ENCODE measurements at regions not wholly inside any gene's neighbourhood (a gene's known extent, or its start where the extent isn't known, plus 50 kb on each side); places are given as distances from the start of the nearest gene placed in this dataset.
"Not testable (repeated sequence)": the region's sequence is repeated elsewhere in the genome, so short reads cannot be mapped to it uniquely, and the experiment has no call there.

DNA sequence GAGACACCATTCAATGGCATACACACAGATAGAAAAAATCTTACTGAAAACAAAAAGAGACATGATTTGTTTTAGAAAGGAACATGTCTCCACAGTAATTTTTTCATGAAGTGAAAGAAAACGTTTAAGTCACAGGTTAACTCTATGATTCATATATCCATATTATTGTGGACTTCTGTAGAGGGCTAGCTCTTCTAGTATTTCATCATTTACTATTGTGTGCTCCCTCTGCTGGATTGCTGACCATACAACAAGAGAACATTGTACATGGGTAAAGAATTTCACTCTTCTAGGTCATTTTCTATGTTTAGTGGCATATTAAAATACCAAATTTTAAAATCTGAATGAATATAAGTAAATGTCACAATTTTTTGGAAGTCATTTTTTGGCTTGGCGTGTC lies 91.8 kb upstream of the POU3F4 start:
- DNase-seq (ENCODE audit: low spot score) = peak; percentile 5

DNA sequence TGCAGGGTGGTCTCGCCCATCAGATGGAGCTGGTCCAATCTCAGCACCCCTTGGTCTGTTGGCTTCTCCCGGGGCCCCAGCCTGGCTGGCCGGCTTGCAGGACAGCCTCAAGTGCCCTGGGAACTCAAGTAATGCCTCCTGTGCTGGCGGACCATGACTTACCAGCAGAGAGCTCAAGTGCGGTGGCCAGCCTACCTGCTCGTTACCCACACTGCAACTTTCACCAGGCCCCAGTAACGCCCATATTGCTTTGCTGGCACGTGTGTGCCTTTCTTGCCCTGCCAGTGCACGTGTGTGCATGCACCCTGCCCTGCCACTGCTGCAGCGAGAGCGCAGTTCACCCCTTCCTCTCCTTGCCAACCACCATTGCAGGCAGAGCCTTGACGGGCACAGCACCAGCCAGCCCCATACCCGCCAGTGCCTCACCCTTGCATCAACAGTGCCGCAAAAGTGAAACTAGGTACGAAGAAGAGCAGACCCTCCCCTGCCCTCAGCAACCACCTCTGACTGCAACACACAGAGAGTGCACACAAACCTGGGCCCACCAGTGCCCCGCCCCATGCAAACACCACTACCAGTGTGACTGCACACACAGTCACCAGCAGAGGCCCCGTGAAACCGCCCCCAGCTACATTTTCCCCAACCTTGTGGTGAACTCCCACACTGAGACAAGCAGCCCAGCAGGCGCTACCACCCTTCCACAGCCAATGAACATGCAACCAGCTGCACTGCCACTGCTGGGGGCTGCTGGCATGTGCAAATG lies 88.9 kb upstream of the POU3F4 start:
- DNase-seq (ENCODE audit: low spot score) = no peak

DNA sequence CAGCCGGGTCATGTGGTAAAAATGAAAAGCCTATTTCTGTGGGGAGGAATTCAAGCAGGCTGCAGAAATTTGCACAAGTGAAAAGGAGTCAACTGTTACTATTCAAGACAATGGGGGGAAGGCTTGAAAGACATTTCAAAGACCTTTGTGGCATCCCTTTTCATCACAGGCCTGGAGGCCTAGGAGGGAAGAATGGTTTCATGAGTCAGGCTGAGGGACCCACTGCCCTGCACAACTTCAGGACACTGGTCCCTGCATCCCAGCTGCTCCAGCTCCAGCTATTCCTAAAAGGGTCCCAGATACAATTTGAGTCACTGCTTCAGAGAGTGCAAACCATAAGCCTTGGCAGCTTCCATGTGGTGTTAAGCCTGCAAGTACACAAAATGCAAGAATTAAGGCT lies 85.3 kb upstream of the POU3F4 start:
- DNase-seq (ENCODE audit: low spot score) = no peak

DNA sequence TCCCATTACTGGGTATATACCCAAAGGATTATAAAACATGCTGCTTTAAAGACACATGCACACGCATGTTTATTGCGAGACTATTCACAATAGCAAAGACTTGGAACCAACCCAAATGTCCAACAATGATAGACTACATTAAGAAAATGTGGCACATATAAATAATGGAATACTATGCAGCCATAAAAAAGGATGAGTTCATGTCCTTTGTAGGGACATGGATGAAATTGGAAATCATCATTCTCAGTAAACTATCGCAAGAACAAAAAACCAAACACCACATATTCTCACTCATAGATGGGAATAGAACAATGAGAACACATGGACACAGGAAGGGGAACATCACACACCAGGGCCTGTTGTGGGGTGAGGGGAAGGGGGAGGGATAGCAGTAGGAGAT lies 65.5 kb upstream of the POU3F4 start:
- not testable (repeated sequence) for DNase-seq (ENCODE audit: low spot score)

DNA sequence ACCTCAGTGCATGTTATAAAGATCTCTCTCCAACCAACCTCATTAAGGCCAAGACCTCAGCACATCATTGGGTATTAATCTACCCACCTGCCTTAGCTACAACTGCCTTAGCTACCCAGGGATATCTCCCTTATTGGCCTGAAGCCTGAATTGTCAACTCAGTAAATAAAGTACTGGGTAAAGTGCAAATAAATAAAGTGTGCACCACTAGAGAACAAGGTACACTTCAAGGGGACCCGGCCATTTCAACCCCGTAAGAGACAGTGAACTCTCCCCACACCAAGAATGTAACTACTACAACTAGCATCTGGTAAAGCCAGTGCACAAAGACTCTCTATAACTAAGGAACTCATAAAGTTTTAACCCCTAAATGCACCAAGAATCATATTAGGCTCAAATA lies 61.7 kb upstream of the POU3F4 start:
- DNase-seq (ENCODE audit: low spot score) = no peak

Data from pons (tissue), 1 donor.